HEK293T (cell line): ENCODE measurements at regions not wholly inside any gene's neighbourhood (a gene's known extent, or its start where the extent isn't known, plus 50 kb on each side); places are given as distances from the start of the nearest gene placed in this dataset.

Experiments
- CTCF ChIA-PET: fragments of 350-600 bp; formaldehyde crosslinking; extraction: SDS; loops from one replicate; lab custom pipeline; 2021; ENCODE audit warnings: antibody characterized with exemption, inconsistent platforms; lab: Yijun Ruan, JAX
- POLR2A ChIA-PET: fragments of 350-600 bp; formaldehyde crosslinking; extraction: SDS; loops from one replicate; lab custom pipeline; 2020; ENCODE audit warnings: antibody characterized with exemption, inconsistent platforms; lab: Yijun Ruan, JAX
- DNase-seq: peaks from one replicate; pipeline ENCODE4 v3.0.0; 2012; ENCODE audit warnings: mixed read lengths; ENCODE audit errors: extremely low spot score
- ARNT ChIP-seq: fragments of 450-650 bp; IDR thresholded peaks from 2 replicates; pipeline ENCODE4 v1.6.1; 2017; ENCODE audit warnings: mild to moderate bottlenecking
- BHLHE40 ChIP-seq: fragments of 450-650 bp; IDR thresholded peaks from 2 replicates; pipeline ENCODE4 v1.6.1; 2016; ENCODE audit warnings: mild to moderate bottlenecking, moderate library complexity, borderline replicate concordance
- CTBP1 ChIP-seq: fragments of 450-650 bp; IDR thresholded peaks from 2 replicates; pipeline ENCODE4 v1.6.1; 2016; ENCODE audit warnings: borderline replicate concordance
- ELF4 ChIP-seq: fragments of 450-650 bp; IDR thresholded peaks from 2 replicates; pipeline ENCODE4 v1.6.1; 2017; ENCODE audit warnings: antibody characterized with exemption
- FOXA1 ChIP-seq: fragments of 450-650 bp; IDR thresholded peaks from 2 replicates; pipeline ENCODE4 v1.6.1; 2016; ENCODE audit warnings: mild to moderate bottlenecking
- FOXK2 ChIP-seq: fragments of 450-650 bp; IDR thresholded peaks from 2 replicates; pipeline ENCODE4 v1.6.1; 2016; ENCODE audit warnings: mild to moderate bottlenecking
- FOXM1 ChIP-seq: fragments of 450-650 bp; IDR thresholded peaks from 2 replicates; pipeline ENCODE4 v1.6.1; 2017; ENCODE audit warnings: mild to moderate bottlenecking, borderline replicate concordance
- HDGF ChIP-seq: fragments of 450-650 bp; IDR thresholded peaks from 2 replicates; pipeline ENCODE4 v1.6.1; 2017; ENCODE audit warnings: antibody characterized with exemption, borderline replicate concordance
- L3MBTL2 ChIP-seq: fragments of 450-650 bp; conservative IDR thresholded peaks from 2 replicates; pipeline ENCODE4 v1.6.1; 2016; ENCODE audit warnings: mild to moderate bottlenecking
- LEF1 ChIP-seq: fragments of 450-650 bp; IDR thresholded peaks from 2 replicates; pipeline ENCODE4 v1.6.1; 2017; ENCODE audit warnings: mild to moderate bottlenecking, borderline replicate concordance
- NFRKB ChIP-seq: fragments of 450-650 bp; IDR thresholded peaks from 2 replicates; pipeline ENCODE4 v1.6.1; 2016; ENCODE audit warnings: mild to moderate bottlenecking, moderate library complexity
- SP1 ChIP-seq: fragments of 450-650 bp; IDR thresholded peaks from 2 replicates; pipeline ENCODE4 v1.6.1; 2017
- SUZ12 ChIP-seq: fragments of 450-650 bp; IDR thresholded peaks from 2 replicates; pipeline ENCODE4 v1.6.1; 2016; ENCODE audit warnings: mild to moderate bottlenecking
- TARDBP ChIP-seq: fragments of 450-650 bp; IDR thresholded peaks from 2 replicates; pipeline ENCODE4 v1.6.1; 2016
- ZNF384 ChIP-seq: fragments of 450-650 bp; IDR thresholded peaks from 2 replicates; pipeline ENCODE4 v1.6.1; 2016
- TF ChIP-seq, protein P1 (sequence below): fragments of 450-650 bp; IDR thresholded peaks from 2 replicates; pipeline ENCODE4 v1.6.1; 2016

DNA sequence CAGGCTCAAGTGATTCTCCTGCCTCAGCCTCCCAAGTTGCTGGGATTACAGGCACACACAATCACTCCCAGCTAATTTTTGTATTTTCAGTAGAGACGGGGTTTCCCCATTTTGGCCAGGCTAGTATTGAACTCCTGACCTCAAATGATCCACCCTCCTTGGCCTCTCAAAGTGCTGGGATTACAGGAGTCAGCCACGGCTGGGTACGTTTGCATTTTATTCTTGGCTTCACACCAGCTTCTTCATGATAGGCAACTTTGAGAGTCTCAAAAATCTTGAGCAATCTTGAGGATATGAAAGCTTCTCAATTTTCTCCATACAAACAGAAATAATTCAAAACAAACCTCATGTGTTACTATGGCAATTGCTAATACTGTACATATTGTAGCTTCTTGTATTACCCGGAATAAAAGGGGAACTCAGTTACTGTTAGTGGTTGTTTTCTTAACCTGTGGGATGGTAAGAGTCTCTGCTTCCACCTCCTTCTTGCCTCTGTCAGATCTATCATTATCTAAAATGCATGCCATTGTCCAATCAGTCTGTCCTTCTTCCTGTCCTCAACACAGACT lies 102.9 kb upstream of the SYT4 start:
- CTCF ChIA-PET, result interaction anchor here (0.6 kb wide), 1 partner anchor 191 kb away, joined by 3 read pairs; no protein-coding TSS in a partner anchor
- TF ChIP-seq SP1 (no peak), TARDBP (no peak), ELF4 (no peak), CTBP1 (no peak), ARNT (no peak), LEF1 (no peak), BHLHE40 (no peak), FOXM1 (no peak), ZNF384 (no peak), SUZ12 (no peak), FOXA1 (no peak), HDGF (no peak), L3MBTL2 (no peak), NFRKB (no peak), FOXK2 (no peak)
- TF ChIP-seq, protein P1, sequence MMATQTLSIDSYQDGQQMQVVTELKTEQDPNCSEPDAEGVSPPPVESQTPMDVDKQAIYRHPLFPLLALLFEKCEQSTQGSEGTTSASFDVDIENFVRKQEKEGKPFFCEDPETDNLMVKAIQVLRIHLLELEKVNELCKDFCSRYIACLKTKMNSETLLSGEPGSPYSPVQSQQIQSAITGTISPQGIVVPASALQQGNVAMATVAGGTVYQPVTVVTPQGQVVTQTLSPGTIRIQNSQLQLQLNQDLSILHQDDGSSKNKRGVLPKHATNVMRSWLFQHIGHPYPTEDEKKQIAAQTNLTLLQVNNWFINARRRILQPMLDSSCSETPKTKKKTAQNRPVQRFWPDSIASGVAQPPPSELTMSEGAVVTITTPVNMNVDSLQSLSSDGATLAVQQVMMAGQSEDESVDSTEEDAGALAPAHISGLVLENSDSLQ, result no peak
- POLR2A ChIA-PET, result no interaction called here
- no peak for DNase-seq

DNA sequence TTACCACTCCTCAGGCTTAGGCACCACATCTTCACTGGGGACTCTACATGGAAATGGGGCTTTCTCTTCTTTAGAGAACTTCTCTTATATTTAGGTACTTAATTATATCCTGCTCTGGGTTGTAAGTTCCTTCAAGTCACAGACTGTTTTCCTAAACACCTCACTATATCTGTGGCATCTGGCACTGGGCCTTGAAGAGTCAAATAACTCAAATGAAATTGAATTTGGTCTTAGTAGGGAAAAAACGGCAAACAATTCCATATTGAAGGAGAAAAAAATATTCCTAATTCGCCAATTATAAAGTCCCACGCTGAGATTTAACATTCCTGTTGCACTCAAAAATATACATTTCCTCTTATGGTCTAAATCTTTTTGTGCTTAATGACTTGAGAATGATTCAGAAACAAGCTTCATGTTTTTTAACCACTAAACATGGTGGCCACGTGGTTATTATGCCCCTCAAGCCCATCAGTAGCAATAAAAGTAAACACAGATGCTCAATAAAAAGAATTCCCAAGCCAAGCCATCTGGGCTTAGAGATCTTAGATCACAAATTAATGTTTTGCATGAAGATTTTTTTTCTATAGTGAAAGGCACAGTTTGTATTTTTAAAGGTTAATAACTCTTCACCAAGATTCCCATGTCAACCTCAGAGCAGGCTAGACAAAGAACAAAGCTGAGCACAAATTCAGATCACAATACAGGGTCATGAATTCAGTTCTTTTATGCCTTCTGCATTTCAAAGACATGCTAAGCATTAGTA lies 105.5 kb upstream of the SYT4 start:
- TF ChIP-seq SUZ12 (no peak), HDGF (no peak), FOXM1 (no peak), ARNT (no peak), L3MBTL2 (no peak), ZNF384 (no peak), TARDBP (no peak), CTBP1 (no peak), NFRKB (no peak), BHLHE40 (no peak), ELF4 (no peak), FOXA1 (no peak), FOXK2 (no peak)
- TF ChIP-seq, protein P1, result no peak
- ChIA-PET POLR2A (no interaction called here), CTCF (no interaction called here)
- no peak for DNase-seq

DNA sequence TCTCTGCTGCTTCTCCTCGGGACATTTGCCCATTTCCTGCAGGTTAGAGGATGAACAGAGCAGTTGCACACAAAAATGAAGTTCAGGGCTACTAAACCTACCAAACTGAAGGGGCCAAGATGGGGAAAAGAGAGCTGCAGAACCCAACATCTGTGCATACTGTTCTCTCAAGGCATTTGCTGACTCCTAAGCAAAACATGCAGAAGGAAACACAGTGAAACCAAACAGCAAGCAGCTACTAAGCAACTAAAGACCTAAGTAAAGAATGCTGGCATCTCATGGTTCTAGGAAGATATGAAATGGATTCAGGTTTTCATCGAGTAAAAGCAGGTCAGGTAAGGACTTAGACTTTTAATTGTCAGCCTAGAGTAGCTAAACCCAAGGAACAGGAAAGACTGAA lies 111.9 kb upstream of the SYT4 start:
- DNase-seq, result no peak
- ChIA-PET CTCF (interaction anchor here (0.7 to 1.0 kb wide), 2 partner anchors 483 to 1275 kb away, joined by 3 to 5 read pairs; no protein-coding TSS in a partner anchor), POLR2A (no interaction called here)

DNA sequence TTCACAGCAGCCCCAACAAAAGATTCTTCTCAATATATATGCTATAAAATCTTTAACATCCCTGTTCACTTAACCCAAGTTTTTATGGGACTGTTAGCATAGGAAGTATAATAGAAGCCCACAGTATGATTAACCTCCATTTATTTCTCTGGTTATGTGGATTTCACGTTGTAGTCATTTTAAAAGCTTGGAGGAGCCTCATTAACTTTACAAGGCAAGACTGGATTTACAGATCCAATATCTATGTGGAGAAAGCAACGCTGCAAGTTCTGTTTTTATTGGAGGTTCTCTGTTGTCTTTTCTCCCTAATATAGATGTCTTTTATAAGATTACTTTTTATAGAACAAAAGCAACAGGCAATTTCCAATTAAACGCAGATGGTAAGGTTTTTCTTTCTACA lies 114.9 kb upstream of the SYT4 start:
- no peak for TF ChIP-seq TARDBP
- no peak for TF ChIP-seq ELF4
- no peak for TF ChIP-seq HDGF
- no peak for TF ChIP-seq SUZ12
- TF ChIP-seq, protein P1, result no peak
- TF ChIP-seq NFRKB, result no peak
- no peak for TF ChIP-seq ZNF384
- no peak for TF ChIP-seq CTBP1
- no peak for TF ChIP-seq FOXA1
- POLR2A ChIA-PET, result no interaction called here
- no peak for DNase-seq
- CTCF ChIA-PET, result interaction anchor here (1.1 kb wide), 1 partner anchor 796 kb away, joined by 3 read pairs; no protein-coding TSS in a partner anchor

More for the DNA sequence above, 111.9 kb upstream of the SYT4 start:
- TF ChIP-seq L3MBTL2 (no peak), ZNF384 (no peak), HDGF (no peak), FOXK2 (no peak), SP1 (no peak), CTBP1 (no peak), LEF1 (no peak), FOXA1 (no peak), ELF4 (no peak), NFRKB (no peak), FOXM1 (no peak), TARDBP (no peak), SUZ12 (no peak), BHLHE40 (no peak), ARNT (no peak)
- TF ChIP-seq, protein P1, result no peak

DNA sequence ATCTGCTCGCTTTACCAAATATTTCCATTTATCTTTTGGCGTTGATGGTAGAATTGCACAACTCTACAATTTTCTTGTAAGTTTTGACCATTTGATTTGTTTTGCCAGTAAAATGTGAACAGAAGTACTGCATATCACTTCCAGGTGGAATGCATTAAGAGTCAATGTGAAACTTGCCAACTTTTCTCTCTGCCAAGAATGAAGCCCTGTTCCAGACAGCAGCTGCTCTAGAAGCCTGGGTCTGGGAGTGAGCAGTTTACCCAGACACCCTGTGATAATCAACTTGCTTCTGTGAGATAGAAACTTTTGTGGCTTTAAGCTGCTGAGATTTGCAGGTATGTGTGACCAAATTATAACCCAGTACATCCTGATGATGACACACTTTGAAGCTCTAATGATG lies 115.9 kb upstream of the SYT4 start:
- TF ChIP-seq ARNT (no peak), SP1 (no peak), ELF4 (no peak), NFRKB (no peak), BHLHE40 (no peak), LEF1 (no peak), FOXK2 (no peak), L3MBTL2 (no peak), TARDBP (no peak)
- DNase-seq, result no peak
- ChIA-PET POLR2A (no interaction called here), CTCF (interaction anchor here (1.1 kb wide), 1 partner anchor 797 kb away, joined by 3 read pairs; no protein-coding TSS in a partner anchor)
